ENCODE measurements at regions not wholly inside any gene's neighbourhood (a gene's known extent, or its start where the extent isn't known, plus 50 kb on each side); places are given as distances from the start of the nearest gene placed in this dataset.

- no peak overlapping the region for H2BK15ac ChIP-seq (ENCODE audit: low read length)
- no peak overlapping the region for H3K9ac ChIP-seq (replicated peaks in 1 of 4; ENCODE audit: extremely low read depth in 1 of 4, low read depth in 3 of 4, low read length in 3 of 4)
- H3K14ac ChIP-seq (ENCODE audit: insufficient read length): no peak overlapping the region
- H3K18ac ChIP-seq (ENCODE audit: extremely low read depth, low read length): no peak overlapping the region
- peaks cover 0 to 1% (median 0%) of the 10 kb centered on the region in 4 experiments; a peak in 1 of 7 replicates for H3K27me3 ChIP-seq (replicated peaks in 1 of 4; ENCODE audit: control insufficient read depth in 3 of 4, extremely low read depth in 1 of 4, insufficient read depth in 3 of 4, low read length in 3 of 4)
- DNase-seq (ENCODE audit: low read depth in 1 of 2, low spot score in 2 of 2): no peak
- no peak overlapping the region for H3K27ac ChIP-seq (ENCODE audit: low read depth, low read length)
- TF ChIP-seq CTBP2 (IDR thresholded peaks at IDR 0.05; ENCODE audit: borderline replicate concordance, insufficient read depth, insufficient read length, low read length) (no peak), HDAC2 (IDR thresholded peaks at IDR 0.05; ENCODE audit: borderline replicate concordance in 1 of 2, low read depth in 2 of 2, low read length in 2 of 2) (no peak), KDM1A (IDR thresholded peaks at IDR 0.05; ENCODE audit: borderline replicate concordance, low read length) (no peak)
- no peak overlapping the region for H3K4me3 ChIP-seq (ENCODE audit: extremely low read depth in 1 of 4, insufficient read depth in 2 of 4, low read depth in 3 of 4, low read length in 4 of 4)
- H3K79me2 ChIP-seq (ENCODE audit: control insufficient read depth in 1 of 2, insufficient read depth in 2 of 2, low read length in 2 of 2): no peaks in the 10 kb centered on the region
- H4K91ac ChIP-seq (replicated peaks; ENCODE audit: insufficient read length, low read length): no peak overlapping the region
- no peak overlapping the region for H2BK12ac ChIP-seq (ENCODE audit: low read depth, low read length)
- H3K36me3 ChIP-seq (ENCODE audit: control insufficient read depth in 2 of 4, insufficient read depth in 4 of 4, low read length in 3 of 4): no peaks in the 10 kb centered on the region
- POLR2A ChIA-PET (ENCODE audit: partially characterized antibody): no interaction called here
- H3K4me1 ChIP-seq (replicated peaks in 1 of 4; ENCODE audit: control insufficient read depth in 3 of 4, insufficient read depth in 4 of 4, low read length in 3 of 4): peaks cover 0 to 2% (median under 1%) of the 10 kb centered on the region in 4 experiments; a peak in 1 of 7 replicates
- no peak overlapping the region for H2AK5ac ChIP-seq (ENCODE audit: low read depth, low read length)
- no peak overlapping the region for H3K4me2 ChIP-seq (ENCODE audit: insufficient read depth in 1 of 2, low read depth in 2 of 2, low read length in 2 of 2)
- H2BK5ac ChIP-seq (ENCODE audit: low read depth, low read length): no peak overlapping the region
- H2AFZ ChIP-seq (ENCODE audit: low read length): no peak overlapping the region
- no peak for FAIRE-seq
- H3K23me2 ChIP-seq (ENCODE audit: low read depth, low read length): no peaks in the 10 kb centered on the region
- H4K20me1 ChIP-seq (replicated peaks in 1 of 2; ENCODE audit: control insufficient read depth in 1 of 2, insufficient read depth in 2 of 2, low read length in 2 of 2): no peaks in the 10 kb centered on the region
- H2BK20ac ChIP-seq (ENCODE audit: low read length): no peak overlapping the region
- no peak overlapping the region for H3K56ac ChIP-seq (replicated peaks; ENCODE audit: insufficient read length, low read depth, low read length)
- no peak overlapping the region for H3K23ac ChIP-seq (ENCODE audit: insufficient read length)
- H2BK120ac ChIP-seq (replicated peaks; ENCODE audit: low read depth, low read length): no peak overlapping the region
- WGBS, 2 experiments (ENCODE audit: extremely low coverage in 1 of 2, insufficient coverage in 1 of 2, insufficient read length in 1 of 2, insufficient replicate concordance in 2 of 2, low coverage in 1 of 2, low lambda C conversion rate in 2 of 2, missing lambda C conversion rate in 1 of 2): 78% methylated on average over 4 of the region's 4 CpGs; no CpG with 5 or more reads in 1 of the 2 experiments
- H3K4ac ChIP-seq (replicated peaks; ENCODE audit: insufficient read length, low read depth, low read length): no peak overlapping the region
- H3K9me3 ChIP-seq (ENCODE audit: insufficient read depth in 2 of 2, low read depth in 1 of 2, low read length in 1 of 2): no peaks in the 10 kb centered on the region
- H3K79me1 ChIP-seq (ENCODE audit: low read depth, low read length): no peaks in the 10 kb centered on the region
- no peak overlapping the region for H4K5ac ChIP-seq (ENCODE audit: insufficient read length, low read depth, low read length)
- CTCF ChIA-PET (ENCODE audit: partially characterized antibody): no interaction called here
- no peak overlapping the region for H4K8ac ChIP-seq (ENCODE audit: extremely low read depth, insufficient read depth, low read length)
Measured at GRCh38 chr4:153937289-153937688, 148.4 kb upstream of the SFRP2 start.

Measured in H1 (cell line).